ENCODE measurements at regions not wholly inside any gene's neighbourhood (a gene's known extent, or its start where the extent isn't known, plus 50 kb on each side); places are given as distances from the start of the nearest gene placed in this dataset.
"Not testable (repeated sequence)": the region's sequence is repeated elsewhere in the genome, so short reads cannot be mapped to it uniquely, and the experiment has no call there.

GRCh38 chrX:3938587-3938986, 225.1 kb upstream of the PRKX start:
- H3K4me1 ChIP-seq (ENCODE audit: control insufficient read depth in 1 of 2, insufficient read depth in 2 of 2, low read depth in 1 of 2, low read length in 1 of 2) = no peaks in the 10 kb centered on the region
- CTCF ChIA-PET = interaction anchor here (0.7 kb wide), 1 partner anchor 1023 kb away, joined by 3 read pairs; no protein-coding TSS in a partner anchor
- no peaks in the 10 kb centered on the region for H3K9me3 ChIP-seq
- H3K36me3 ChIP-seq (replicated peaks in 1 of 2; ENCODE audit: control insufficient read depth in 1 of 2, insufficient read depth in 2 of 2, low read length in 1 of 2) = no peaks in the 10 kb centered on the region
- H3K9me2 ChIP-seq = no peaks in the 10 kb centered on the region
- no peaks in the 10 kb centered on the region for H3F3A ChIP-seq (replicated peaks; ENCODE audit: insufficient read depth)
- H3K27ac ChIP-seq (ENCODE audit: low read depth in 2 of 2, low read length in 1 of 2) = no peak overlapping the region
- no peak overlapping the region for H3K4me3 ChIP-seq (ENCODE audit: low read depth in 2 of 2, low read length in 1 of 2)
- no peak overlapping the region for H3K4me2 ChIP-seq
- no peaks in the 10 kb centered on the region for H3K79me2 ChIP-seq (ENCODE audit: insufficient read depth)
- POLR2A ChIA-PET = no interaction called here
- no peaks in the 10 kb centered on the region for H4K20me1 ChIP-seq (ENCODE audit: insufficient read depth)
- no peak for TF ChIP-seq RFX5 (IDR thresholded peaks at IDR 0.05; ENCODE audit: low read length)
- no peak for TF ChIP-seq FOXJ3 (CRISPR knock-in tag; IDR thresholded peaks at IDR 0.05)
- TF ChIP-seq PBX3 (IDR thresholded peaks at IDR 0.05) = no peak
- no peak for TF ChIP-seq ELF1 (IDR thresholded peaks at IDR 0.05)
- TF ChIP-seq NRF1 (IDR thresholded peaks at IDR 0.05; ENCODE audit: low read depth, low read length) = no peak
- no peak for TF ChIP-seq POLR2AphosphoS5 (IDR thresholded peaks at IDR 0.05; ENCODE audit: low read depth, low read length)
- H2AFZ ChIP-seq (ENCODE audit: low read depth) = no peak overlapping the region
- no peak overlapping the region for H3K9ac ChIP-seq
- WGBS (ENCODE audit: low lambda C conversion rate) = 49% methylated on average over 3 of the region's 3 CpGs
- DNase-seq = no peak
- H3K27me3 ChIP-seq (ENCODE audit: insufficient read depth) = no peaks in the 10 kb centered on the region

- CTCF ChIA-PET; H2AFZ ChIP-seq (ENCODE audit: low read depth): not testable (repeated sequence)
Observed at GRCh38 chrX:3935196-3935595, 221.7 kb upstream of the PRKX start.

GRCh38 chrX:3920424-3921017, 207.1 kb upstream of the PRKX start:
- DNase-seq; POLR2A ChIA-PET; H3K9ac ChIP-seq; H2AFZ ChIP-seq (ENCODE audit: low read depth); CTCF ChIA-PET; H3K4me3 ChIP-seq (ENCODE audit: low read depth in 2 of 2, low read length in 1 of 2); H3K4me1 ChIP-seq (ENCODE audit: control insufficient read depth in 1 of 2, insufficient read depth in 2 of 2, low read depth in 1 of 2, low read length in 1 of 2); H3K9me2 ChIP-seq; H3F3A ChIP-seq (replicated peaks; ENCODE audit: insufficient read depth); H3K27me3 ChIP-seq (ENCODE audit: insufficient read depth); H3K36me3 ChIP-seq (replicated peaks in 1 of 2; ENCODE audit: control insufficient read depth in 1 of 2, insufficient read depth in 2 of 2, low read length in 1 of 2); H4K20me1 ChIP-seq (ENCODE audit: insufficient read depth); H3K4me2 ChIP-seq; H3K27ac ChIP-seq (ENCODE audit: low read depth in 2 of 2, low read length in 1 of 2); H3K79me2 ChIP-seq (ENCODE audit: insufficient read depth); H3K9me3 ChIP-seq: not testable (repeated sequence)
- WGBS (ENCODE audit: low lambda C conversion rate) = no CpG with 5 or more reads among the region's 78 CpGs

More at GRCh38 chrX:3935196-3935595, 221.7 kb upstream of the PRKX start:
- DNase-seq; H3K9me3 ChIP-seq; H3K4me1 ChIP-seq (ENCODE audit: control insufficient read depth in 1 of 2, insufficient read depth in 2 of 2, low read depth in 1 of 2, low read length in 1 of 2); H3K9me2 ChIP-seq; H3K9ac ChIP-seq; H3K4me2 ChIP-seq; H3K4me3 ChIP-seq (ENCODE audit: low read depth in 2 of 2, low read length in 1 of 2); H3K27ac ChIP-seq (ENCODE audit: low read depth in 2 of 2, low read length in 1 of 2); H3K36me3 ChIP-seq (replicated peaks in 1 of 2; ENCODE audit: control insufficient read depth in 1 of 2, insufficient read depth in 2 of 2, low read length in 1 of 2); POLR2A ChIA-PET; H4K20me1 ChIP-seq (ENCODE audit: insufficient read depth); H3F3A ChIP-seq (replicated peaks; ENCODE audit: insufficient read depth); H3K27me3 ChIP-seq (ENCODE audit: insufficient read depth); H3K79me2 ChIP-seq (ENCODE audit: insufficient read depth): not testable (repeated sequence)
- WGBS (ENCODE audit: low lambda C conversion rate) = no CpG with 5 or more reads among the region's 4 CpGs

- WGBS (ENCODE audit: low lambda C conversion rate) = no CpG with 5 or more reads among the region's 79 CpGs
- H3K4me1 ChIP-seq (ENCODE audit: control insufficient read depth in 1 of 2, insufficient read depth in 2 of 2, low read depth in 1 of 2, low read length in 1 of 2); H3F3A ChIP-seq (replicated peaks; ENCODE audit: insufficient read depth); POLR2A ChIA-PET; H4K20me1 ChIP-seq (ENCODE audit: insufficient read depth); H2AFZ ChIP-seq (ENCODE audit: low read depth); H3K4me3 ChIP-seq (ENCODE audit: low read depth in 2 of 2, low read length in 1 of 2); H3K9ac ChIP-seq; CTCF ChIA-PET; H3K9me2 ChIP-seq; DNase-seq; H3K36me3 ChIP-seq (replicated peaks in 1 of 2; ENCODE audit: control insufficient read depth in 1 of 2, insufficient read depth in 2 of 2, low read length in 1 of 2); H3K9me3 ChIP-seq; H3K27ac ChIP-seq (ENCODE audit: low read depth in 2 of 2, low read length in 1 of 2); H3K79me2 ChIP-seq (ENCODE audit: insufficient read depth); H3K4me2 ChIP-seq; H3K27me3 ChIP-seq (ENCODE audit: insufficient read depth): not testable (repeated sequence)
Observed at GRCh38 chrX:3919668-3920423, 206.4 kb upstream of the PRKX start.

- DNase-seq; H3F3A ChIP-seq (replicated peaks; ENCODE audit: insufficient read depth); H3K27me3 ChIP-seq (ENCODE audit: insufficient read depth); CTCF ChIA-PET; H3K4me1 ChIP-seq (ENCODE audit: control insufficient read depth in 1 of 2, insufficient read depth in 2 of 2, low read depth in 1 of 2, low read length in 1 of 2); H4K20me1 ChIP-seq (ENCODE audit: insufficient read depth); H3K79me2 ChIP-seq (ENCODE audit: insufficient read depth); H3K27ac ChIP-seq (ENCODE audit: low read depth in 2 of 2, low read length in 1 of 2); H3K4me2 ChIP-seq; H3K4me3 ChIP-seq (ENCODE audit: low read depth in 2 of 2, low read length in 1 of 2); POLR2A ChIA-PET; H2AFZ ChIP-seq (ENCODE audit: low read depth); H3K9me2 ChIP-seq; H3K36me3 ChIP-seq (replicated peaks in 1 of 2; ENCODE audit: control insufficient read depth in 1 of 2, insufficient read depth in 2 of 2, low read length in 1 of 2); H3K9ac ChIP-seq; H3K9me3 ChIP-seq: not testable (repeated sequence)
- no CpG with 5 or more reads among the region's 28 CpGs for WGBS (ENCODE audit: low lambda C conversion rate)
Observed at GRCh38 chrX:3914813-3915212, 201.4 kb upstream of the PRKX start.

Data from SK-N-SH (cell line).